ENCODE measurements at regions not wholly inside any gene's neighbourhood (a gene's known extent, or its start where the extent isn't known, plus 50 kb on each side); places are given as distances from the start of the nearest gene placed in this dataset.

DNA sequence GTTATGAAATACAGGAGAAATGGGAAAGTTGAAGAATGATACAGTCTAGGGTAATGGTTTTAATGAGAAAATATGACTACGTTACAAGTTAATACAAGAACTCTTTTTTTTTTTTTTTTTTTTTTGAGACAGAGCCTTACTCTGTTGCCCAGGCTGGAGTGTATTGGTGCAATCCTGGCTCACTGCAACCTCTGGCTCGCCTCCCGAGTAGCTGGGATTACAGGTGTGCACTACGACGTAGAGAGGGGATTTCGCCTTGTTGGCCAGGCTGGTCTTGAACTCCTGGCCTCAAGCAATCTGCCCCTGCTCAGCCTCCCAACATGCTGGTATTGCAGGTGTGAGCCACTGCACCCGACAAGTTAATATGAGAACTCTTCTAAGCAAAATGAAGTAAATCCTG lies 77.1 kb upstream of the SELENOP start:
- WGBS, 5 donors, result 67 to 76% (median 71%) methylated on average over 7 of the region's 7 CpGs
- intact Hi-C loops (cut with DNase I; ENCODE audit: low total_unique reads), result no loop called here

DNA sequence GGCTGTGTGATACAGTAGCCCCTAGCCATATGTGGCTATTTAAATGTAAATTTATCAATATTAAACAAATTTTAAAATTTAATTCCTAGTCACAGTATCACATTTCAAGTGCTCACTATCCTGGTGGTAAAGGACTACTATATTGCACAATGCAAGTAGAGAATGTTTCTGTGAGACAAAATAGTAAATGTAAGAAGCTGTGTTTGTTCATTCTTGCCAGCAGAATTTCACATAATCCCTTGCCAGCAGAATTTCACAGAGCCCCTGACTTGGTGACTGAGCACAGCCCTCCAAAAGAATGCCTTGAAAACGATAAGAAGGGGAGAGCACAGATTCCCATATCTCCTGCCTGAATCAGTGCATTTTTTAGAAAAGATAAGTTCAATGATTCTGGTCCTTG lies 75.9 kb upstream of the SELENOP start:
- H3K4me3 ChIP-seq, result no peak overlapping the region
- peaks cover 0 to 9% (median 0%) of the 10 kb centered on the region in 4 donors for H3K4me1 ChIP-seq
- 11 to 22% (median 20%) methylated on average over 1 of the region's 1 CpG for WGBS, 5 donors
- no peaks in the 10 kb centered on the region for H3K27me3 ChIP-seq
- TF ChIP-seq POLR2AphosphoS5 (IDR thresholded peaks at IDR 0.05), result no peak
- TF ChIP-seq, protein P1, sequence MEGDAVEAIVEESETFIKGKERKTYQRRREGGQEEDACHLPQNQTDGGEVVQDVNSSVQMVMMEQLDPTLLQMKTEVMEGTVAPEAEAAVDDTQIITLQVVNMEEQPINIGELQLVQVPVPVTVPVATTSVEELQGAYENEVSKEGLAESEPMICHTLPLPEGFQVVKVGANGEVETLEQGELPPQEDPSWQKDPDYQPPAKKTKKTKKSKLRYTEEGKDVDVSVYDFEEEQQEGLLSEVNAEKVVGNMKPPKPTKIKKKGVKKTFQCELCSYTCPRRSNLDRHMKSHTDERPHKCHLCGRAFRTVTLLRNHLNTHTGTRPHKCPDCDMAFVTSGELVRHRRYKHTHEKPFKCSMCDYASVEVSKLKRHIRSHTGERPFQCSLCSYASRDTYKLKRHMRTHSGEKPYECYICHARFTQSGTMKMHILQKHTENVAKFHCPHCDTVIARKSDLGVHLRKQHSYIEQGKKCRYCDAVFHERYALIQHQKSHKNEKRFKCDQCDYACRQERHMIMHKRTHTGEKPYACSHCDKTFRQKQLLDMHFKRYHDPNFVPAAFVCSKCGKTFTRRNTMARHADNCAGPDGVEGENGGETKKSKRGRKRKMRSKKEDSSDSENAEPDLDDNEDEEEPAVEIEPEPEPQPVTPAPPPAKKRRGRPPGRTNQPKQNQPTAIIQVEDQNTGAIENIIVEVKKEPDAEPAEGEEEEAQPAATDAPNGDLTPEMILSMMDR (IDR thresholded peaks at IDR 0.05), result no peak
- no peak for TF ChIP-seq EP300 (IDR thresholded peaks at IDR 0.05)
- TF ChIP-seq POLR2A (IDR thresholded peaks at IDR 0.05), result no peak
- no peaks in the 10 kb centered on the region for H3K9me3 ChIP-seq
- no peak overlapping the region for H3K27ac ChIP-seq
- no peaks in the 10 kb centered on the region for H3K36me3 ChIP-seq
- intact Hi-C loops (cut with DNase I; ENCODE audit: low total_unique reads), result no loop called here
- no peak for DNase-seq

More for the DNA sequence above, 77.1 kb upstream of the SELENOP start:
- no peak overlapping the region for H3K4me3 ChIP-seq
- TF ChIP-seq EP300 (IDR thresholded peaks at IDR 0.05), result no peak
- TF ChIP-seq, protein P1 (IDR thresholded peaks at IDR 0.05), result no peak
- TF ChIP-seq POLR2AphosphoS5 (IDR thresholded peaks at IDR 0.05), result no peak
- TF ChIP-seq POLR2A (IDR thresholded peaks at IDR 0.05), result no peak
- H3K9me3 ChIP-seq, result no peaks in the 10 kb centered on the region
- H3K36me3 ChIP-seq, result no peaks in the 10 kb centered on the region
- H3K27ac ChIP-seq, result no peak overlapping the region
- DNase-seq, result no peak
- peaks cover 0 to 9% (median 0%) of the 10 kb centered on the region in 4 donors for H3K4me1 ChIP-seq
- no peaks in the 10 kb centered on the region for H3K27me3 ChIP-seq

- intact Hi-C loops (cut with DNase I; ENCODE audit: low total_unique reads), result no loop called here
- Histone ChIP-seq H3K27me3 (no peaks in the 10 kb centered on the region), H3K36me3 (no peaks in the 10 kb centered on the region), H3K4me1 (peaks cover 0 to 9% (median 0%) of the 10 kb centered on the region in 4 donors), H3K9me3 (no peaks in the 10 kb centered on the region), H3K4me3 (no peak overlapping the region), H3K27ac (no peak overlapping the region)
- TF ChIP-seq POLR2A (IDR thresholded peaks at IDR 0.05), result no peak
- WGBS, 5 donors, result 42 to 57% (median 53%) methylated on average over 6 of the region's 6 CpGs
- DNase-seq, result peak in 1 of 2 donors; percentile 30
Measured at GRCh38 chr5:42887097-42887496, 75.4 kb upstream of the SELENOP start.

DNA sequence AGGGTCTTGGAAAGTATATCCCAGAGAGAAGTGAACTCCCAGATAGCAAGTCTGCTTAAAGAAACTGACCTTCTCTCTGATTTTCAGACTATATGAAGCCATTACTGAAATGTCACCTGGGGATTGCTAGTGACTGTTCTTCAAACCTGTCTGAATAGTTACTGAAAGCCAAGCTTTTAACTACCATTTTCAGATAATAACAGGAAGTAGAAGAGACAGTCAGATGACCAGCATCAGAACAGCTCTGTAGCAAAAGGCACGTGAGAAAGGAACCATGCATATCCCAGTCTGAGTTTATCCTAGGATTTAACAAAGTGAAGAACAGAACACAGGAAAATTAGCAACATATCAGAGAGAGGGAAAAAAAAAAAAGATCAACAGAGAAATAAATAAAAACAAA lies 74.9 kb upstream of the SELENOP start:
- intact Hi-C loops (cut with DNase I; ENCODE audit: low total_unique reads), result no loop called here
- Histone ChIP-seq H3K9me3 (no peaks in the 10 kb centered on the region), H3K27me3 (no peaks in the 10 kb centered on the region), H3K4me3 (no peak overlapping the region), H3K27ac (no peak overlapping the region), H3K36me3 (no peaks in the 10 kb centered on the region), H3K4me1 (peaks cover 0 to 9% (median 0%) of the 10 kb centered on the region in 4 donors)
- WGBS, 5 donors, result 45 to 54% (median 48%) methylated on average over 1 of the region's 1 CpG
- TF ChIP-seq POLR2AphosphoS5 (IDR thresholded peaks at IDR 0.05) (no peak), POLR2A (IDR thresholded peaks at IDR 0.05) (no peak)
- no peak for DNase-seq

- no peaks in the 10 kb centered on the region for H3K36me3 ChIP-seq
- DNase-seq, result no peak
- peaks cover 0 to 9% (median 2%) of the 10 kb centered on the region in 4 donors for H3K4me1 ChIP-seq
- WGBS, 5 donors, result 83 to 93% (median 87%) methylated on average over 1 of the region's 1 CpG
- H3K27ac ChIP-seq, result no peak overlapping the region
- H3K27me3 ChIP-seq, result no peaks in the 10 kb centered on the region
- TF ChIP-seq EP300 (IDR thresholded peaks at IDR 0.05) (no peak), POLR2A (IDR thresholded peaks at IDR 0.05) (no peak), POLR2AphosphoS5 (IDR thresholded peaks at IDR 0.05) (no peak)
- TF ChIP-seq, protein P1 (IDR thresholded peaks at IDR 0.05), result no peak
- intact Hi-C loops (cut with DNase I; ENCODE audit: low total_unique reads), result no loop called here
- H3K9me3 ChIP-seq, result no peaks in the 10 kb centered on the region
- no peak overlapping the region for H3K4me3 ChIP-seq
Measured at GRCh38 chr5:42884326-42884725, 72.6 kb upstream of the SELENOP start.
